ENCODE measurements at regions not wholly inside any gene's neighbourhood (a gene's known extent, or its start where the extent isn't known, plus 50 kb on each side); places are given as distances from the start of the nearest gene placed in this dataset.
"Not testable (repeated sequence)": the region's sequence is repeated elsewhere in the genome, so short reads cannot be mapped to it uniquely, and the experiment has no call there.

DNA sequence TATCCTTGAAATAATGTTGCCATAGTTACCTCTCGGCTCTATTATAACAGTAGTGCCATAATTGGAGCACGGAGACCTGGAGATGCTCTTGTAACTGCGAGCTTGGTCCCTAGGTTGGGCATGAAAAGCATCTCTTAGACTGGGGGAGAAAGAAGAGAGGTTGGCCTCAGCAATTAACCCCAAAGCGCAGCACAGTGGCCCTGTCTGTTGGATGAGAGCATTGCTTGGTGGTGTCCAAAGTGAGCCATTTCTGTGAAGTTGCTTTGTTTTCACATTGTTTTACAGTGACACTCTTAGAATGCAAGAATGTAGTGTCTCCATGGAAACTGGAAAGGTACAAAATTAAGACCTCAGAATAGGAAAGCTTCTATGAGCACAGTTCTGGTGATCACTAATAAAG, 660.7 kb upstream of the EEF2KMT start:
- TF ChIP-seq, protein P1, sequence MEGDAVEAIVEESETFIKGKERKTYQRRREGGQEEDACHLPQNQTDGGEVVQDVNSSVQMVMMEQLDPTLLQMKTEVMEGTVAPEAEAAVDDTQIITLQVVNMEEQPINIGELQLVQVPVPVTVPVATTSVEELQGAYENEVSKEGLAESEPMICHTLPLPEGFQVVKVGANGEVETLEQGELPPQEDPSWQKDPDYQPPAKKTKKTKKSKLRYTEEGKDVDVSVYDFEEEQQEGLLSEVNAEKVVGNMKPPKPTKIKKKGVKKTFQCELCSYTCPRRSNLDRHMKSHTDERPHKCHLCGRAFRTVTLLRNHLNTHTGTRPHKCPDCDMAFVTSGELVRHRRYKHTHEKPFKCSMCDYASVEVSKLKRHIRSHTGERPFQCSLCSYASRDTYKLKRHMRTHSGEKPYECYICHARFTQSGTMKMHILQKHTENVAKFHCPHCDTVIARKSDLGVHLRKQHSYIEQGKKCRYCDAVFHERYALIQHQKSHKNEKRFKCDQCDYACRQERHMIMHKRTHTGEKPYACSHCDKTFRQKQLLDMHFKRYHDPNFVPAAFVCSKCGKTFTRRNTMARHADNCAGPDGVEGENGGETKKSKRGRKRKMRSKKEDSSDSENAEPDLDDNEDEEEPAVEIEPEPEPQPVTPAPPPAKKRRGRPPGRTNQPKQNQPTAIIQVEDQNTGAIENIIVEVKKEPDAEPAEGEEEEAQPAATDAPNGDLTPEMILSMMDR (IDR thresholded peaks at IDR 0.05): no peak
- no peak for TF ChIP-seq POLR2A (IDR thresholded peaks at IDR 0.05)
- Histone ChIP-seq H3K4me3 (no peak overlapping the region), H3K4me1 (no peaks in the 10 kb centered on the region), H3K27ac (no peak overlapping the region), H3K27me3 (no peaks in the 10 kb centered on the region), H3K36me3 (no peaks in the 10 kb centered on the region), H3K9me3 (no peaks in the 10 kb centered on the region)
- intact Hi-C loops (cut with DNase I; ENCODE audit: low total_unique reads): no loop called here
- DNase-seq: no peak

DNA sequence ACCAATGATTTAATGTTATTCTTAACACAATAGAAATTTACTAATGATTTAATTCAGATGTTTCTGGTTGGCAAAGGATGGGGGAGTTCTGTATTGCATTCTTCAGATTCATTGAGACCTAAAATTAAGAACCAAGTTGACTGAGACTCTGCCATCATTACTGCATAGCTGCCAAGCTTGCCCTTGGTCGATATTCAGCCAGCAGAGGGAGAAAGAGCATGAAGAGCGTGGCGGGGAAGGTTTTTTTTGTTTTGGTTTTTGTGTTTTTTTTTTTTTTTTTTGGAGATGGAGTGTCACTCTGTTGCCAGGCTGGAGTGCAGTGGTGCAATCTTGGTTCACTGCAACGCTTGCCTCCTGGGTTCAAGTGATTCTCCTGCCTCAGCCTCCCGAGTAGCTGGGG, 659.4 kb upstream of the EEF2KMT start:
- Histone ChIP-seq H3K9me3 (no peaks in the 10 kb centered on the region), H3K36me3 (no peaks in the 10 kb centered on the region), H3K27me3 (no peaks in the 10 kb centered on the region), H3K4me3 (no peak overlapping the region), H3K27ac (no peak overlapping the region), H3K4me1 (no peaks in the 10 kb centered on the region)
- TF ChIP-seq, protein P1 (IDR thresholded peaks at IDR 0.05): no peak
- no peak for TF ChIP-seq POLR2A (IDR thresholded peaks at IDR 0.05)
- DNase-seq: no peak
- intact Hi-C loops (cut with DNase I; ENCODE audit: low total_unique reads): no loop called here

DNA sequence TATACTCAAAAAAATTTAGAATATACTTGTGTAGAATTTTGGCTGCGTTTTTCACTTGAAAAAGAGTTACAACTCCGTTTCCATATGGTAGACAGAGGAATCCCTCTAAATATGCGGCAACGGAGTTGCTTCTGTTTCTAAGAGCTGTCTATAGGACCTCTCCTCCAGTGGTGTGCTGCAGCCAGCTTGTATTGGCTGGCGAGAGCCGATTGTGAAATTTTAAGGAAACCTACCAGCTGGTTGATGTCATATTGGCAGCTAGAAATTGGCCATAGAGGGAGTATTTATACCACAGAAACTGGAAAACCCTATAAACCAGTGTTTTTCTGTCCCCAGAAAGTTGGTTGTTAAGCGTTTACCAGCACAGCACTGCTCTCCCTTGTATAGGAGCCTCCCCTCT, 655.8 kb upstream of the EEF2KMT start:
- Histone ChIP-seq H3K4me3 (no peak overlapping the region), H3K27me3 (no peaks in the 10 kb centered on the region), H3K27ac (no peak overlapping the region), H3K9me3 (no peaks in the 10 kb centered on the region), H3K4me1 (no peaks in the 10 kb centered on the region), H3K36me3 (no peaks in the 10 kb centered on the region)
- intact Hi-C loops (cut with DNase I; ENCODE audit: low total_unique reads): no loop called here
- TF ChIP-seq POLR2A (IDR thresholded peaks at IDR 0.05): no peak
- TF ChIP-seq, protein P1 (IDR thresholded peaks at IDR 0.05): no peak
- no peak for DNase-seq

DNA sequence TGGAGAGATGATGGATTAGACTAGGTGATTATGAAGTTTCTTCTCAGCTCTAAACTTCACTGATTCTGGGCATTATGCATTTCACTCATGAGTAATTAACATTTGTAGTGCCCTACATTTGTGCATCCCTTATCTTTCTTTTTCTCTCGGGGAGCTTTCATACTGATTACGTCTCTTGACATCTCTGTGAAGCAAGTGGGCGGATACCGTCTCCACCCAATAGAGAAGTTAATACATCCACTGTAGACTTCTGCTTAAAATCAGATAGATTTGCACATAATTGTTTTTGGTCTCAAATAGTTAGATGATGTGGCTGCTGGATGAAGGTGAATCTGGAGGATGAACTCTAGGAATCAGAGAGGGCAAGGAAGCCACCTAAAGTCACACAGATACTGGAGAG, 653.6 kb upstream of the EEF2KMT start:
- no peaks in the 10 kb centered on the region for H3K36me3 ChIP-seq
- no peak overlapping the region for H3K27ac ChIP-seq
- no peak for DNase-seq
- no peaks in the 10 kb centered on the region for H3K9me3 ChIP-seq
- H3K4me1 ChIP-seq: no peaks in the 10 kb centered on the region
- H3K4me3 ChIP-seq: no peak overlapping the region
- intact Hi-C loops (cut with DNase I; ENCODE audit: low total_unique reads): no loop called here
- no peaks in the 10 kb centered on the region for H3K27me3 ChIP-seq
- TF ChIP-seq, protein P1 (IDR thresholded peaks at IDR 0.05): no peak
- TF ChIP-seq POLR2A (IDR thresholded peaks at IDR 0.05): no peak

DNA sequence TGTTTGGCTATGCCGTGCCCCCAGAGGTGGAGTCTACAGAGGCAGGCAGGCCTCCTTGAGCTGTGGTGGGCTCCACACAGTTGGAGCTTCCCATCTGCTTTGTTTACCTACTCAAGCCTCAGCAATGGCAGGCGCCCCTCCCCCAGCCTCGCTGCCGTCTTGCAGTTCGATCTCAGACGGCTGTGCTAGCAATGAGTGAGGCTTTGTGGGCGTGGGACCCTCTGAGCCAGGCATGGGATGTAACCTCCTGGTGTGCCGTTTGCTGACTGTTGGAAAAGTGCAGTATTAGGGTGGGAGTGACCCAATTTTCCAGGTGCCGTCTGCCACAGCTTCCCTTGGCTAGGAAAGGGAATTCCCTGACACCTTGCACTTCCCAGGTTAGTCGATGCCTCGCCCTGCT, 652.8 kb upstream of the EEF2KMT start:
- H3K27me3 ChIP-seq; intact Hi-C loops (cut with DNase I; ENCODE audit: low total_unique reads); H3K9me3 ChIP-seq; H3K27ac ChIP-seq; H3K36me3 ChIP-seq; DNase-seq; H3K4me3 ChIP-seq; H3K4me1 ChIP-seq: not testable (repeated sequence)

DNA sequence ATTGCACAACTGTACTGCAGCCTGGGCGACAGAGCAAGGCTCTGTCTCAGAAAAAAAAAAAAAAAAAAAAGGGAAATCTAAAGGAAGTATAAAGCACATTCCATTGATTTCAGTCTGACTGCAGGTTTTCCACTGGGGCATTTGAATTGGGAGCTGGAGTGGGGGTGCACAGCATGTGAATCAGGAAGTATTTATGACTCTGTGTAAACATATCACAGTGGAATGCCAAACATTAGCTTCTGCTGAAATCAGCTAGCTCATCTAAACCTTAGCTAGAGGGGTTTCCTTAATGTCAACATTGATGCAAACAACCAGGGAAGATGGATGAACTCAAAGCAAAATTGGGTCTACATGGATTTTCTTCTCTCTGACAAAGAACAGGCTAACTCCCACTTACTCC, 641.0 kb upstream of the EEF2KMT start:
- Histone ChIP-seq H3K4me3 (no peak overlapping the region), H3K27ac (no peak overlapping the region), H3K36me3 (no peaks in the 10 kb centered on the region), H3K4me1 (no peaks in the 10 kb centered on the region), H3K9me3 (no peaks in the 10 kb centered on the region), H3K27me3 (no peaks in the 10 kb centered on the region)
- DNase-seq: no peak
- no peak for TF ChIP-seq POLR2A (IDR thresholded peaks at IDR 0.05)
- TF ChIP-seq, protein P1 (IDR thresholded peaks at IDR 0.05): no peak
- intact Hi-C loops (cut with DNase I; ENCODE audit: low total_unique reads): no loop called here

Data from uterus (tissue), 3 donors.